Karpas-422 (cell line): ENCODE measurements at regions not wholly inside any gene's neighbourhood (a gene's known extent, or its start where the extent isn't known, plus 50 kb on each side); places are given as distances from the start of the nearest gene placed in this dataset.

ENCODE experiments used
- DNase-seq: peaks from one replicate; pipeline ENCODE4 v3.0.0-alpha.2; 2015
- H2AFZ ChIP-seq: fragments of 200-600 bp; sonication (generic); 2 replicates; pipeline ENCODE4 v1.6.1; 2014; ENCODE audit warnings: antibody characterized with exemption, low read length, mixed read lengths
- H3K27ac ChIP-seq: fragments of 200-600 bp; sonication (generic); 2 replicates; pipeline ENCODE4 v1.5.1; 2014; ENCODE audit warnings: mild to moderate bottlenecking, low read length, moderate library complexity
- H3K27me3 ChIP-seq: fragments of 200-600 bp; sonication (generic); 2 replicates; pipeline ENCODE4 v1.6.1; 2014; ENCODE audit warnings: low read length, mixed read lengths
- H3K36me3 ChIP-seq: fragments of 200-600 bp; sonication (generic); 2 replicates; pipeline ENCODE4 v1.6.1; 2014; ENCODE audit warnings: low read length, mixed read lengths; ENCODE audit not compliant: insufficient read depth
- H3K4me1 ChIP-seq: fragments of 200-600 bp; sonication (generic); 2 replicates; pipeline ENCODE4 v1.6.1; 2014; ENCODE audit warnings: mild to moderate bottlenecking, low read length, mixed read lengths
- H3K4me2 ChIP-seq: fragments of 200-600 bp; sonication (generic); 2 replicates; pipeline ENCODE4 v1.6.1; 2014; ENCODE audit warnings: low read length, low read depth, mild to moderate bottlenecking; ENCODE audit not compliant: poor library complexity, severe bottlenecking
- H3K4me3 ChIP-seq: fragments of 200-600 bp; sonication (generic); 2 replicates; pipeline ENCODE4 v1.5.1; 2014; ENCODE audit warnings: mild to moderate bottlenecking, antibody characterized with exemption, low read length, mixed read lengths
- H3K79me2 ChIP-seq: fragments of 200-600 bp; sonication (generic); 2 replicates; pipeline ENCODE4 v1.6.1; 2014; ENCODE audit warnings: mild to moderate bottlenecking, low read length, mixed read lengths
- H3K9ac ChIP-seq: fragments of 200-600 bp; sonication (generic); 2 replicates; pipeline ENCODE4 v1.6.0; 2014; ENCODE audit warnings: low read length
- H3K9me2 ChIP-seq: fragments of 200-600 bp; sonication (generic), shearing (Covaris generic); replicated peaks from 2 replicates; pipeline ENCODE4 v1.6.0; 2014; ENCODE audit warnings: mild to moderate bottlenecking, low read length, moderate library complexity; ENCODE audit not compliant: insufficient read depth
- H3K9me3 ChIP-seq: fragments of 300-700, 200-600 bp; sonication (generic); 2 replicates; pipeline ENCODE4 v1.6.1; 2014; ENCODE audit warnings: low read length, mixed read lengths
- H4K20me1 ChIP-seq: fragments of 200-600 bp; sonication (generic); 2 replicates; pipeline ENCODE4 v1.6.1; 2014; ENCODE audit warnings: mild to moderate bottlenecking, antibody characterized with exemption, low read length, low read depth; ENCODE audit not compliant: insufficient read depth

- peak; percentile 49 for DNase-seq
These were observed 912.6 kb upstream of the LCORL start for GRCh38 chr4:18934197-18934596.

GRCh38 chr4:18932730-18933339, 911.3 kb upstream of the LCORL start:
- H3K27me3 ChIP-seq, result no peaks in the 10 kb centered on the region
- H3K79me2 ChIP-seq, result no peaks in the 10 kb centered on the region
- H3K36me3 ChIP-seq, result no peaks in the 10 kb centered on the region
- no peak for DNase-seq
- no peak overlapping the region for H3K27ac ChIP-seq
- no peak overlapping the region for H2AFZ ChIP-seq
- H3K4me1 ChIP-seq, result no peaks in the 10 kb centered on the region
- no peaks in the 10 kb centered on the region for H3K9me3 ChIP-seq
- H3K4me3 ChIP-seq, result no peak overlapping the region
- no peaks in the 10 kb centered on the region; the same call in 1 of the 2 replicates for H3K9me2 ChIP-seq
- H3K4me2 ChIP-seq, result no peak overlapping the region
- no peaks in the 10 kb centered on the region for H4K20me1 ChIP-seq
- no peak overlapping the region for H3K9ac ChIP-seq

More at GRCh38 chr4:18934197-18934596, 912.6 kb upstream of the LCORL start:
- no peaks in the 10 kb centered on the region for H3K9me3 ChIP-seq
- no peaks in the 10 kb centered on the region; the same call in 1 of the 2 replicates for H3K9me2 ChIP-seq
- no peaks in the 10 kb centered on the region for H3K36me3 ChIP-seq
- H4K20me1 ChIP-seq, result no peaks in the 10 kb centered on the region
- no peak overlapping the region for H3K9ac ChIP-seq
- H3K4me1 ChIP-seq, result no peaks in the 10 kb centered on the region
- no peaks in the 10 kb centered on the region for H3K79me2 ChIP-seq
- no peak overlapping the region for H3K4me2 ChIP-seq
- no peak overlapping the region for H2AFZ ChIP-seq
- no peak overlapping the region for H3K4me3 ChIP-seq
- no peaks in the 10 kb centered on the region for H3K27me3 ChIP-seq
- H3K27ac ChIP-seq, result no peak overlapping the region

DNA sequence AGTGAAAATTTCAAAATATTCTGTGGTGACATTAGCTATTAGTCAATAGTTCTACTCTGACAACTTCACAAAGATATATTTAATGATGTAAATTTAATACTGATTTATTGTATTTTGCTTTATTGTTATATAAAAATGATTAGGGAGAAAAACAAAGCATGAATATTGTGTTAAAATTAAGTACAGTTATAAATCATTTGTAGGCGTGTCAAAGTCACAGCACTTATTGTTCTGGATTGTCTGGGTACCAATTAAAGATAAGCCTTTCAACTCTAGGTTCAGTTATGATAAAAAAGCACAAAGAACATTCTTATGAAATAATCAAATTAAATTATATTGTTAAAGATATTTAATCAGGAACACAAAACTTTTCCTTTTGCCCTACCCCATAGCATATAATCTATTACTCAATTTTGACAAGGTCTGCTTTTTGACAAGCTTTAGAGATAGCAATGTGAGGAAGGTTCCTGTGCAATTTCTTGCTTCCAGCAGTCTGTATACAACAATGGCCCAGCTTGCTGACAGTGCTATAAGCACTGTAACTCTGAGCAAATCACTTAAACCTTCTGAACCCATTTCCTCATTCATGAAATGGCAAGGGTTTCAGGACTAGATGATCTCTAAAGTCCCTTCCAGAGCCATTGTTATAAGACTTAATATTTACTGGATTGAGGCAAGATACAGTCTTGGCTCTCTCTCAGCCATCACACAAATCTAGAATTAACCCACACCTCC, 910.3 kb upstream of the LCORL start:
- no peak overlapping the region for H3K4me2 ChIP-seq
- DNase-seq, result no peak
- H3K36me3 ChIP-seq, result no peaks in the 10 kb centered on the region
- peaks cover 4% of the 10 kb centered on the region; the same call in 1 of the 2 replicates for H3K9me3 ChIP-seq
- H3K27ac ChIP-seq, result no peak overlapping the region
- H3K27me3 ChIP-seq, result no peaks in the 10 kb centered on the region
- no peaks in the 10 kb centered on the region for H3K9me2 ChIP-seq
- no peak overlapping the region for H2AFZ ChIP-seq
- no peaks in the 10 kb centered on the region for H3K79me2 ChIP-seq
- H3K9ac ChIP-seq, result no peak overlapping the region
- no peaks in the 10 kb centered on the region for H3K4me1 ChIP-seq
- no peak overlapping the region for H3K4me3 ChIP-seq
- no peaks in the 10 kb centered on the region for H4K20me1 ChIP-seq

- peaks cover 7% of the 10 kb centered on the region; the same call in 1 of the 2 replicates for H3K9me3 ChIP-seq
- H3K79me2 ChIP-seq, result no peaks in the 10 kb centered on the region
- no peaks in the 10 kb centered on the region for H4K20me1 ChIP-seq
- H3K27ac ChIP-seq, result no peak overlapping the region
- H3K9ac ChIP-seq, result no peak overlapping the region
- no peaks in the 10 kb centered on the region for H3K4me1 ChIP-seq
- H3K36me3 ChIP-seq, result no peaks in the 10 kb centered on the region
- H3K4me2 ChIP-seq, result no peak overlapping the region
- DNase-seq, result no peak
- no peak overlapping the region for H2AFZ ChIP-seq
- H3K9me2 ChIP-seq, result no peaks in the 10 kb centered on the region
- no peaks in the 10 kb centered on the region for H3K27me3 ChIP-seq
- no peak overlapping the region for H3K4me3 ChIP-seq
These were observed 908.9 kb upstream of the LCORL start for GRCh38 chr4:18930487-18930886.

- Histone ChIP-seq H2AFZ (no peak overlapping the region), H3K4me3 (no peak overlapping the region), H3K27ac (no peak overlapping the region), H3K9me2 (no peaks in the 10 kb centered on the region), H3K27me3 (no peaks in the 10 kb centered on the region), H3K9me3 (peaks cover 35% of the 10 kb centered on the region), H3K36me3 (no peaks in the 10 kb centered on the region), H3K9ac (no peak overlapping the region), H4K20me1 (no peaks in the 10 kb centered on the region), H3K4me1 (no peaks in the 10 kb centered on the region), H3K79me2 (no peaks in the 10 kb centered on the region), H3K4me2 (no peak overlapping the region)
- no peak for DNase-seq
These were observed 902.1 kb upstream of the LCORL start for GRCh38 chr4:18923496-18924161.

DNA sequence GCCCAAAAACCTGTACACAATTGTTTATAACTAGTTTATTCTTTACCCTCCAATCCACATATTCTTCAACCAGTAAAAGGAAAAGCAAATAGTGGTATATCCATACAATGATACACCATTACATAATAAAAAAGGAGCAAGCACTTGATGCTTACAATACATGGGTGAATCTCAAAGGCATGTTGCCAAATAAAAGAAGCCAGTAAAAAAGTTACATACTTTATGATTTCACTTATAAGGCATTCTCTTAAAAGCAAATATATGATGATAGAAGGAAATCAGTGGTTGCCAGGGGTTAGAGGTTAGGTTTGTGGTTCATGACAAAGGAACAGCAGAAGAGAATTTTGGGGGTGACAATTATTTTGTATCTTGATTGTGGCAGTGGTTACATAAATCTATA, 896.1 kb upstream of the LCORL start:
- no peaks in the 10 kb centered on the region for H4K20me1 ChIP-seq
- H3K36me3 ChIP-seq, result no peaks in the 10 kb centered on the region
- no peak overlapping the region for H3K9ac ChIP-seq
- no peaks in the 10 kb centered on the region for H3K79me2 ChIP-seq
- no peak overlapping the region for H3K27ac ChIP-seq
- H3K4me2 ChIP-seq, result no peak overlapping the region
- H3K9me2 ChIP-seq, result no peaks in the 10 kb centered on the region
- no peak overlapping the region for H3K4me3 ChIP-seq
- H3K9me3 ChIP-seq, result peaks cover 50% of the 10 kb centered on the region
- no peaks in the 10 kb centered on the region for H3K4me1 ChIP-seq
- DNase-seq, result no peak
- H2AFZ ChIP-seq, result no peak overlapping the region
- no peaks in the 10 kb centered on the region for H3K27me3 ChIP-seq

- Histone ChIP-seq H2AFZ (no peak overlapping the region), H3K9me3 (peaks cover 32% of the 10 kb centered on the region), H3K4me3 (no peak overlapping the region), H3K27ac (no peak overlapping the region), H3K4me1 (no peaks in the 10 kb centered on the region), H3K4me2 (no peak overlapping the region), H4K20me1 (no peaks in the 10 kb centered on the region), H3K36me3 (no peaks in the 10 kb centered on the region), H3K79me2 (no peaks in the 10 kb centered on the region), H3K9me2 (no peaks in the 10 kb centered on the region), H3K27me3 (no peaks in the 10 kb centered on the region), H3K9ac (no peak overlapping the region)
- DNase-seq, result no peak
These were observed 892.6 kb upstream of the LCORL start for GRCh38 chr4:18914182-18914581.

- no peak overlapping the region for H3K9ac ChIP-seq
- H3K4me2 ChIP-seq, result no peak overlapping the region
- no peak overlapping the region for H3K27ac ChIP-seq
- H3K4me1 ChIP-seq, result no peaks in the 10 kb centered on the region
- DNase-seq, result no peak
- no peak overlapping the region for H2AFZ ChIP-seq
- no peaks in the 10 kb centered on the region for H3K79me2 ChIP-seq
- H3K9me3 ChIP-seq, result peaks cover 23% of the 10 kb centered on the region
- H3K36me3 ChIP-seq, result no peaks in the 10 kb centered on the region
- no peaks in the 10 kb centered on the region for H3K27me3 ChIP-seq
- no peaks in the 10 kb centered on the region for H4K20me1 ChIP-seq
- no peak overlapping the region for H3K4me3 ChIP-seq
- H3K9me2 ChIP-seq, result no peaks in the 10 kb centered on the region
These were observed 873.4 kb upstream of the LCORL start for GRCh38 chr4:18894928-18895327.
